K562 (cell line): ENCODE measurements at regions not wholly inside any gene's neighbourhood (a gene's known extent, or its start where the extent isn't known, plus 50 kb on each side); places are given as distances from the start of the nearest gene placed in this dataset.
A peak's percentile ranks its signal among the peaks of the same experiment; 100 is the strongest.
"Not testable (repeated sequence)": the region's sequence is repeated elsewhere in the genome, so short reads cannot be mapped to it uniquely, and the experiment has no call there.

ENCODE experiments used
- ATAC-seq: fragments of 200-7000 bp; cut with Tn5 transposase; 3 replicates; pipeline ENCODE4 v1.9.1; 2020; ENCODE audit warnings: moderate library complexity
- BruUV-seq: library from RNA; stranded (reverse); fragments of 400-500 nt; replicated peaks from 2 replicates; lab custom pipeline; 2021; lab: Mats Ljungman, UMichigan
- CTCF ChIA-PET: fragments of 300-600 bp; formaldehyde crosslinking; extraction: SDS; loops from one replicate; lab custom pipeline; 2021; ENCODE audit warnings: low intra/inter-chr PET ratio; lab: Yijun Ruan, JAX
- POLR2A ChIA-PET: fragments of 300-600, 350-650 bp; sonication (Branson Sonifier 250); formaldehyde crosslinking; extraction: SDS; loops from one replicate; lab custom pipeline; 2021; ENCODE audit warnings: antibody characterized with exemption, inconsistent platforms; lab: Yijun Ruan, JAX
- DNase-seq, 4 experiments: peaks; one replicate each; pipeline versions ENCODE4 v3.0.0 to v3.0.0-alpha.2; 2011 to 2018; ENCODE audit warnings: low spot score in 3 of 4, mixed read lengths in 3 of 4; ENCODE audit errors: extremely low read depth in 1 of 4
- FAIRE-seq: peaks from 2 replicates; lab custom pipeline; 2011; peaks lifted over from hg19 to GRCh38; lab: Jason Lieb, UNC
- H2AFZ ChIP-seq: 2 replicates; pipeline ENCODE4 v1.6.0; 2011; ENCODE audit warnings: low read depth, low read length, control low read depth, inconsistent platforms
- H3K27ac ChIP-seq: fragments of 200-600 bp; 3 replicates; pipeline ENCODE4 v1.8.0; 2011; ENCODE audit warnings: low read depth, mild to moderate bottlenecking, control low read depth, inconsistent platforms, low read length, moderate library complexity, mixed read lengths; ENCODE audit errors: extremely low read depth
- H3K27me3 ChIP-seq, 2 experiments: fragments of 300-600 bp in 1 of 2; 2 replicates in 1 of 2; 3 replicates in 1 of 2; pipeline versions ENCODE4 v1.6.0 to v1.8.0; 2011; ENCODE audit warnings: inconsistent platforms in 2 of 2, low read length in 2 of 2, mild to moderate bottlenecking in 1 of 2, mixed read lengths in 1 of 2, moderate library complexity in 1 of 2; ENCODE audit not compliant: control insufficient read depth in 2 of 2, insufficient read depth in 2 of 2
- H3K36me3 ChIP-seq: fragments of 300-600 bp; 3 replicates; pipeline ENCODE4 v1.8.0; 2011; ENCODE audit warnings: mild to moderate bottlenecking, low read length, inconsistent platforms; ENCODE audit not compliant: control insufficient read depth, insufficient read depth
- H3K4me1 ChIP-seq, 2 experiments: fragments of 200-600 bp in 1 of 2; replicated peaks in 1 of 2; 2 replicates in 1 of 2; 3 replicates in 1 of 2; pipeline versions ENCODE4 v1.5.1 to v1.8.0; 2011; ENCODE audit warnings: inconsistent platforms in 2 of 2, low read length in 2 of 2, mild to moderate bottlenecking in 1 of 2, mixed read lengths in 1 of 2, moderate library complexity in 1 of 2; ENCODE audit not compliant: control insufficient read depth in 2 of 2, insufficient read depth in 2 of 2
- H3K4me2 ChIP-seq: 2 replicates; pipeline ENCODE4 v1.6.1; 2011; ENCODE audit warnings: low read length, control low read depth, inconsistent platforms, mixed read lengths; ENCODE audit not compliant: insufficient read depth
- H3K4me3 ChIP-seq: fragments of 200-600 bp; sonication (generic), shearing (Covaris generic); 2 replicates; pipeline ENCODE4 v1.5.1; 2016; ENCODE audit warnings: control low read depth, inconsistent platforms
- H3K79me2 ChIP-seq: fragments of 200-600 bp; 3 replicates; pipeline ENCODE4 v1.8.0; 2011; ENCODE audit warnings: low read length, inconsistent platforms; ENCODE audit not compliant: control insufficient read depth, insufficient read depth
- H3K9ac ChIP-seq, 2 experiments: 2 replicates each; pipeline versions ENCODE4 v1.6.0 to v1.6.1; 2011; ENCODE audit warnings: low read depth in 2 of 2, low read length in 2 of 2, control low read depth in 1 of 2, inconsistent platforms in 1 of 2, mild to moderate bottlenecking in 1 of 2, mixed read lengths in 1 of 2; ENCODE audit not compliant: insufficient read depth in 1 of 2
- H3K9me1 ChIP-seq: one replicate; pipeline ENCODE4 v1.6.0; 2011; ENCODE audit warnings: inconsistent platforms, mild to moderate bottlenecking, low read length, moderate library complexity; ENCODE audit not compliant: control insufficient read depth, insufficient read depth
- H3K9me3 ChIP-seq: replicated peaks from 2 replicates; pipeline ENCODE4 v1.5.1; 2011; ENCODE audit warnings: low read depth, low read length, inconsistent platforms; ENCODE audit not compliant: control insufficient read depth, insufficient read depth
- H4K20me1 ChIP-seq: replicated peaks from 2 replicates; pipeline ENCODE4 v1.6.1; 2011; ENCODE audit warnings: low read length, inconsistent platforms, mixed read lengths; ENCODE audit not compliant: control insufficient read depth, insufficient read depth
- C11orf30 ChIP-seq: fragments of 450-650 bp; IDR thresholded peaks from 2 replicates; pipeline ENCODE4 v1.6.1; 2016; ENCODE audit warnings: low read depth, mild to moderate bottlenecking
- ZBTB40 ChIP-seq, 2 experiments: fragments of 450-650 bp in 1 of 2; sonication (generic) in 1 of 2; formaldehyde crosslinking in 1 of 2; IDR thresholded peaks; 2 replicates each; pipeline versions ENCODE4 v1.7.1 to v1.9.0; 2016 to 2022; ENCODE audit warnings: inconsistent platforms in 1 of 2, mild to moderate bottlenecking in 1 of 2, missing genetic modification reagents in 1 of 2
- WGBS: fragments of 100-300 bp; shearing (Covaris generic); methylation state at CpG from one replicate; pipeline ENCODE4 v1.1.6; 2016; ENCODE audit warnings: low coverage, mixed read lengths; ENCODE audit not compliant: insufficient coverage; ENCODE audit errors: missing lambda C conversion rate; 5-methylcytosine and 5-hydroxymethylcytosine counted together
- in situ Hi-C: fragments of 300-500 bp; cut with MboI; formaldehyde crosslinking; loops from 4 replicates; pipeline ENCODE4 v1.15.0; 2018; ENCODE audit warnings: inconsistent platforms, mixed read lengths
- intact Hi-C: fragments of 100-400 bp; cut with micrococcal nuclease; formaldehyde crosslinking; loops from 2 replicates; pipeline ENCODE4 v1.14.2; 2022

GRCh38 chr11:71710701-71711385 lies 122.2 kb upstream of the DEFB108B start:
- CTCF ChIA-PET; H3K27ac ChIP-seq; BruUV-seq; H3K9ac ChIP-seq; H3K79me2 ChIP-seq; H3K36me3 ChIP-seq; H4K20me1 ChIP-seq; H3K27me3 ChIP-seq; H3K4me2 ChIP-seq; H2AFZ ChIP-seq; intact Hi-C loops; POLR2A ChIA-PET; DNase-seq; ATAC-seq; H3K9me3 ChIP-seq; H3K4me3 ChIP-seq; H3K9me1 ChIP-seq; FAIRE-seq; in situ Hi-C loops; TF ChIP-seq ZBTB40 (CRISPR knock-in tag; IDR thresholded peaks at IDR 0.05): not testable (repeated sequence)
- TF ChIP-seq C11orf30 = 0 out of 2 replicates have a peak, but pooled peaks have one; percentile 1
- peak; percentile 24; the same call in 1 of the 2 replicates for TF ChIP-seq ZBTB40 (IDR thresholded peaks at IDR 0.05)
- peaks cover 4 to 36% of the 10 kb centered on the region in 2 experiments; a peak in 3 of 5 replicates for H3K4me1 ChIP-seq
- WGBS = 67% methylated on average over 10 of the region's 10 CpGs
